ENCODE measurements at regions not wholly inside any gene's neighbourhood (a gene's known extent, or its start where the extent isn't known, plus 50 kb on each side); places are given as distances from the start of the nearest gene placed in this dataset.

- Mint-ChIP-seq H3K9me3 (peaks cover 3 to 38% (median 10%) of the 10 kb centered on the region in 7 donors), H3K27me3 (no peaks in the 10 kb centered on the region), H3K27ac (no peak overlapping the region), H3K4me3 (no peak overlapping the region), H3K36me3 (no peaks in the 10 kb centered on the region), H3K4me1 (no peaks in the 10 kb centered on the region)
- no peak for DNase-seq
- no peak for ATAC-seq (ENCODE audit: low read depth in 2 of 2)
- no peaks in the 10 kb centered on the region for H3K36me3 ChIP-seq (ENCODE audit: control insufficient read depth, insufficient read depth, low read length)
- H3K9me3 ChIP-seq (ENCODE audit: control insufficient read depth in 2 of 2, low read length in 2 of 2), result peaks cover 5 to 6% of the 10 kb centered on the region in 2 experiments
- no peaks in the 10 kb centered on the region for H3K27me3 ChIP-seq (ENCODE audit: control insufficient read depth, insufficient read depth, low read length)
- H3K4me3 ChIP-seq (ENCODE audit: low read depth, low read length), result no peak overlapping the region
- no peak overlapping the region for H3K27ac ChIP-seq (ENCODE audit: insufficient read depth, low read length, poor library complexity, severe bottlenecking)
- H3K4me1 ChIP-seq (ENCODE audit: control insufficient read depth, insufficient read depth, low read length, poor library complexity, severe bottlenecking), result no peaks in the 10 kb centered on the region
Observed at GRCh38 chr18:29821544-29821943, 1221.0 kb downstream of the DSC3 start.

GRCh38 chr18:29811519-29811918, 1231.0 kb downstream of the DSC3 start:
- no peak for ATAC-seq (ENCODE audit: low read depth in 2 of 2)
- Histone ChIP-seq H3K9me3 (ENCODE audit: control insufficient read depth in 2 of 2, low read length in 2 of 2) (peaks cover 0 to 7% of the 10 kb centered on the region in 2 experiments), H3K4me3 (ENCODE audit: low read depth, low read length) (no peak overlapping the region), H3K27ac (ENCODE audit: insufficient read depth, low read length, poor library complexity, severe bottlenecking) (no peak overlapping the region), H3K4me1 (ENCODE audit: control insufficient read depth, insufficient read depth, low read length, poor library complexity, severe bottlenecking) (no peaks in the 10 kb centered on the region), H3K27me3 (ENCODE audit: control insufficient read depth, insufficient read depth, low read length) (no peaks in the 10 kb centered on the region), H3K36me3 (ENCODE audit: control insufficient read depth, insufficient read depth, low read length) (no peaks in the 10 kb centered on the region)
- Mint-ChIP-seq H3K27ac (no peak overlapping the region), H3K9me3 (peaks cover 2 to 45% (median 12%) of the 10 kb centered on the region in 7 donors), H3K36me3 (no peaks in the 10 kb centered on the region), H3K4me1 (no peaks in the 10 kb centered on the region), H3K4me3 (no peak overlapping the region), H3K27me3 (no peaks in the 10 kb centered on the region)
- no peak for DNase-seq

GRCh38 chr18:29780816-29781215, 1261.7 kb downstream of the DSC3 start:
- Mint-ChIP-seq H3K4me1 (no peaks in the 10 kb centered on the region), H3K27me3 (no peaks in the 10 kb centered on the region), H3K4me3 (no peak overlapping the region), H3K36me3 (no peaks in the 10 kb centered on the region), H3K9me3 (peaks cover 0 to 13% (median 3%) of the 10 kb centered on the region in 7 donors), H3K27ac (no peak overlapping the region)
- no peak for DNase-seq
- Histone ChIP-seq H3K27ac (ENCODE audit: insufficient read depth, low read length, poor library complexity, severe bottlenecking) (no peak overlapping the region), H3K9me3 (ENCODE audit: control insufficient read depth in 2 of 2, low read length in 2 of 2) (peaks cover 0 to 4% of the 10 kb centered on the region in 2 experiments), H3K27me3 (ENCODE audit: control insufficient read depth, insufficient read depth, low read length) (no peaks in the 10 kb centered on the region), H3K4me3 (ENCODE audit: low read depth, low read length) (no peak overlapping the region), H3K4me1 (ENCODE audit: control insufficient read depth, insufficient read depth, low read length, poor library complexity, severe bottlenecking) (no peaks in the 10 kb centered on the region), H3K36me3 (ENCODE audit: control insufficient read depth, insufficient read depth, low read length) (no peaks in the 10 kb centered on the region)
- no peak for ATAC-seq (ENCODE audit: low read depth in 2 of 2)

GRCh38 chr18:29779096-29779495, 1263.4 kb downstream of the DSC3 start:
- Histone ChIP-seq H3K36me3 (ENCODE audit: control insufficient read depth, insufficient read depth, low read length) (no peaks in the 10 kb centered on the region), H3K4me3 (ENCODE audit: low read depth, low read length) (no peak overlapping the region), H3K27me3 (ENCODE audit: control insufficient read depth, insufficient read depth, low read length) (no peaks in the 10 kb centered on the region), H3K9me3 (ENCODE audit: control insufficient read depth in 2 of 2, low read length in 2 of 2) (peaks cover 0 to 4% of the 10 kb centered on the region in 2 experiments), H3K27ac (ENCODE audit: insufficient read depth, low read length, poor library complexity, severe bottlenecking) (no peak overlapping the region), H3K4me1 (ENCODE audit: control insufficient read depth, insufficient read depth, low read length, poor library complexity, severe bottlenecking) (no peaks in the 10 kb centered on the region)
- Mint-ChIP-seq H3K4me1 (no peaks in the 10 kb centered on the region), H3K4me3 (no peak overlapping the region), H3K27me3 (no peaks in the 10 kb centered on the region), H3K9me3 (peaks cover 0 to 13% (median 3%) of the 10 kb centered on the region in 7 donors), H3K36me3 (no peaks in the 10 kb centered on the region), H3K27ac (no peak overlapping the region)
- DNase-seq (no peak), ATAC-seq (ENCODE audit: low read depth in 2 of 2) (no peak)

GRCh38 chr18:29753379-29753778, 1289.2 kb downstream of the DSC3 start:
- Mint-ChIP-seq H3K27me3 (no peaks in the 10 kb centered on the region), H3K4me1 (no peaks in the 10 kb centered on the region), H3K36me3 (no peaks in the 10 kb centered on the region), H3K27ac (no peak overlapping the region), H3K4me3 (no peak overlapping the region), H3K9me3 (peaks cover 5 to 36% (median 6%) of the 10 kb centered on the region in 7 donors)
- no peak overlapping the region for H3K4me3 ChIP-seq (ENCODE audit: low read depth, low read length)
- H3K9me3 ChIP-seq (ENCODE audit: control insufficient read depth in 2 of 2, low read length in 2 of 2), result peaks cover 3 to 12% of the 10 kb centered on the region in 2 experiments
- no peaks in the 10 kb centered on the region for H3K36me3 ChIP-seq (ENCODE audit: control insufficient read depth, insufficient read depth, low read length)
- ATAC-seq (ENCODE audit: low read depth in 2 of 2) (no peak), DNase-seq (no peak)
- no peaks in the 10 kb centered on the region for H3K27me3 ChIP-seq (ENCODE audit: control insufficient read depth, insufficient read depth, low read length)
- no peak overlapping the region for H3K27ac ChIP-seq (ENCODE audit: insufficient read depth, low read length, poor library complexity, severe bottlenecking)
- no peaks in the 10 kb centered on the region for H3K4me1 ChIP-seq (ENCODE audit: control insufficient read depth, insufficient read depth, low read length, poor library complexity, severe bottlenecking)

- no peaks in the 10 kb centered on the region for H3K4me1 Mint-ChIP-seq
- H3K4me3 ChIP-seq (ENCODE audit: low read depth, low read length), result no peak overlapping the region
- H3K4me1 ChIP-seq (ENCODE audit: control insufficient read depth, insufficient read depth, low read length, poor library complexity, severe bottlenecking), result no peaks in the 10 kb centered on the region
- H3K27me3 ChIP-seq (ENCODE audit: control insufficient read depth, insufficient read depth, low read length), result no peaks in the 10 kb centered on the region
- no peaks in the 10 kb centered on the region for H3K27me3 Mint-ChIP-seq
- H3K36me3 ChIP-seq (ENCODE audit: control insufficient read depth, insufficient read depth, low read length), result no peaks in the 10 kb centered on the region
- peaks cover 3% of the 10 kb centered on the region in 2 experiments for H3K9me3 ChIP-seq (ENCODE audit: control insufficient read depth in 2 of 2, low read length in 2 of 2)
- H3K4me3 Mint-ChIP-seq, result no peak overlapping the region
- H3K27ac Mint-ChIP-seq, result no peak overlapping the region
- ATAC-seq (ENCODE audit: low read depth in 2 of 2), result no peak
- no peak overlapping the region for H3K27ac ChIP-seq (ENCODE audit: insufficient read depth, low read length, poor library complexity, severe bottlenecking)
- no peaks in the 10 kb centered on the region for H3K36me3 Mint-ChIP-seq
- H3K9me3 Mint-ChIP-seq, result peaks cover 5 to 40% (median 10%) of the 10 kb centered on the region in 7 donors
- DNase-seq, result no peak
Observed at GRCh38 chr18:29749704-29750103, 1292.8 kb downstream of the DSC3 start.

GRCh38 chr18:29741461-29741860, 1301.1 kb downstream of the DSC3 start:
- no peak for ATAC-seq (ENCODE audit: low read depth in 2 of 2)
- no peaks in the 10 kb centered on the region for H3K4me1 Mint-ChIP-seq

GRCh38 chr18:29737620-29738019, 1304.9 kb downstream of the DSC3 start:
- H3K27me3 ChIP-seq (ENCODE audit: control insufficient read depth, insufficient read depth, low read length), result no peaks in the 10 kb centered on the region
- H3K36me3 ChIP-seq (ENCODE audit: control insufficient read depth, insufficient read depth, low read length), result no peaks in the 10 kb centered on the region
- Mint-ChIP-seq H3K36me3 (no peaks in the 10 kb centered on the region), H3K27ac (no peak overlapping the region), H3K9me3 (peaks cover 1 to 48% (median 12%) of the 10 kb centered on the region in 7 donors), H3K4me3 (no peak overlapping the region), H3K4me1 (no peaks in the 10 kb centered on the region), H3K27me3 (no peaks in the 10 kb centered on the region)
- DNase-seq (no peak), ATAC-seq (ENCODE audit: low read depth in 2 of 2) (no peak)
- H3K9me3 ChIP-seq (ENCODE audit: control insufficient read depth in 2 of 2, low read length in 2 of 2), result peaks cover 9 to 14% of the 10 kb centered on the region in 2 experiments
- no peak overlapping the region for H3K4me3 ChIP-seq (ENCODE audit: low read depth, low read length)
- no peak overlapping the region for H3K27ac ChIP-seq (ENCODE audit: insufficient read depth, low read length, poor library complexity, severe bottlenecking)
- no peaks in the 10 kb centered on the region for H3K4me1 ChIP-seq (ENCODE audit: control insufficient read depth, insufficient read depth, low read length, poor library complexity, severe bottlenecking)

More at GRCh38 chr18:29741461-29741860, 1301.1 kb downstream of the DSC3 start:
- Histone ChIP-seq H3K27me3 (ENCODE audit: control insufficient read depth, insufficient read depth, low read length) (no peaks in the 10 kb centered on the region), H3K36me3 (ENCODE audit: control insufficient read depth, insufficient read depth, low read length) (no peaks in the 10 kb centered on the region), H3K4me3 (ENCODE audit: low read depth, low read length) (no peak overlapping the region), H3K9me3 (ENCODE audit: control insufficient read depth in 2 of 2, low read length in 2 of 2) (peaks cover 6 to 9% of the 10 kb centered on the region in 2 experiments), H3K27ac (ENCODE audit: insufficient read depth, low read length, poor library complexity, severe bottlenecking) (no peak overlapping the region), H3K4me1 (ENCODE audit: control insufficient read depth, insufficient read depth, low read length, poor library complexity, severe bottlenecking) (no peaks in the 10 kb centered on the region)
- H3K27ac Mint-ChIP-seq, result no peak overlapping the region
- no peaks in the 10 kb centered on the region for H3K27me3 Mint-ChIP-seq
- DNase-seq, result no peak
- no peaks in the 10 kb centered on the region for H3K36me3 Mint-ChIP-seq
- H3K9me3 Mint-ChIP-seq, result peaks cover 0 to 29% (median 5%) of the 10 kb centered on the region in 7 donors
- H3K4me3 Mint-ChIP-seq, result no peak overlapping the region

All from CD4-positive, CD25-positive, alpha-beta regulatory T cell (primary cell).